ENCODE measurements at regions not wholly inside any gene's neighbourhood (a gene's known extent, or its start where the extent isn't known, plus 50 kb on each side); places are given as distances from the start of the nearest gene placed in this dataset.

GRCh38 chr9:89677702-89678395 is 73.0 kb downstream of the GADD45G start:
- TF ChIP-seq CTCF (IDR thresholded peaks at IDR 0.05) = no peak
- no peak for TF ChIP-seq POLR2AphosphoS5 (IDR thresholded peaks at IDR 0.05)
